ENCODE measurements at regions not wholly inside any gene's neighbourhood (a gene's known extent, or its start where the extent isn't known, plus 50 kb on each side); places are given as distances from the start of the nearest gene placed in this dataset.

GRCh38 chr12:128059621-128060370 lies 207.2 kb upstream of the TMEM132C start (continued):
- TF ChIP-seq ZNF462 (CRISPR knock-in tag; IDR thresholded peaks at IDR 0.05): no peak

GRCh38 chr12:128068211-128068610 lies 198.8 kb upstream of the TMEM132C start:
- DNase-seq (ENCODE audit: low spot score) (no peak), ATAC-seq (no peak)
- H2AFZ ChIP-seq: no peak overlapping the region
- no peaks in the 10 kb centered on the region for H3K9me2 ChIP-seq (ENCODE audit: insufficient read depth)
- Mint-ChIP-seq H3K27me3 (ENCODE audit: insufficient read depth, low read depth, poor library complexity) (peaks cover 4% of the 10 kb centered on the region), H3K4me1 (no peaks in the 10 kb centered on the region), H3K27ac (no peak overlapping the region), H3K36me3 (ENCODE audit: low read depth) (peaks cover 45% of the 10 kb centered on the region), H3K9me3 (peaks cover 96% of the 10 kb centered on the region), H3K4me3 (no peak overlapping the region)
- H3K79me2 ChIP-seq (replicated peaks; ENCODE audit: insufficient read depth): no peaks in the 10 kb centered on the region
- H3K4me1 ChIP-seq (ENCODE audit: insufficient read depth): no peaks in the 10 kb centered on the region
- no peaks in the 10 kb centered on the region for H4K20me1 ChIP-seq (replicated peaks; ENCODE audit: insufficient read depth)
- H3F3A ChIP-seq (replicated peaks; ENCODE audit: low read depth): no peaks in the 10 kb centered on the region
- H3K4me3 ChIP-seq: no peak overlapping the region
- H3K27me3 ChIP-seq (ENCODE audit: insufficient read depth): no peaks in the 10 kb centered on the region
- H3K27ac ChIP-seq (ENCODE audit: low read depth): no peak overlapping the region
- no peak overlapping the region for H3K4me2 ChIP-seq
- no peaks in the 10 kb centered on the region for H3K36me3 ChIP-seq (ENCODE audit: insufficient read depth)
- TF ChIP-seq CTCF (conservative IDR thresholded peaks at IDR 0.05; ENCODE audit: low read depth in 2 of 2): no peak
- TF ChIP-seq EZH2phosphoT487 (IDR thresholded peaks at IDR 0.05; ENCODE audit: unreplicated experiment): no peak
- no peak for TF ChIP-seq ZNF114 (CRISPR knock-in tag; IDR thresholded peaks at IDR 0.05)
- TF ChIP-seq CREB1 (CRISPR knock-in tag; IDR thresholded peaks at IDR 0.05; ENCODE audit: low read depth): no peak
- no peak for TF ChIP-seq STAT1 (IDR thresholded peaks at IDR 0.05; ENCODE audit: unreplicated experiment)
- TF ChIP-seq ZNF462 (CRISPR knock-in tag; IDR thresholded peaks at IDR 0.05): no peak
